Sigmoid colon (tissue), 6 donors: ENCODE measurements at regions not wholly inside any gene's neighbourhood (a gene's known extent, or its start where the extent isn't known, plus 50 kb on each side); places are given as distances from the start of the nearest gene placed in this dataset.

Experiments used
- DNase-seq: peaks from one replicate; pipeline ENCODE4 v3.0.0-alpha.2; 2019
- H3K27ac ChIP-seq, 4 donors: fragments of 200-600 bp; sonication (generic); one replicate each; pipeline ENCODE4 v1.5.1; 2016 to 2019; ENCODE audit warnings: mild to moderate bottlenecking in 1 of 4
- H3K27me3 ChIP-seq, 3 donors: fragments of 200-600 bp; sonication (generic); one replicate each; pipeline ENCODE4 v1.5.1; 2019; ENCODE audit warnings: mild to moderate bottlenecking in 1 of 3
- H3K36me3 ChIP-seq, 4 donors: fragments of 200-600 bp; sonication (generic); one replicate each; pipeline ENCODE4 v1.5.1; 2016 to 2019
- H3K4me1 ChIP-seq, 4 donors: fragments of 200-600 bp; sonication (generic); one replicate each; pipeline ENCODE4 v1.5.1; 2017 to 2019
- H3K4me3 ChIP-seq, 4 donors: fragments of 200-600 bp; sonication (generic); one replicate each; pipeline ENCODE4 v1.5.1; 2017 to 2019; ENCODE audit warnings: mild to moderate bottlenecking in 2 of 4, moderate library complexity in 1 of 4
- H3K9me3 ChIP-seq, 4 donors: fragments of 200-600 bp in 3 of 4; sonication (generic) in 3 of 4; one replicate each; pipeline versions ENCODE4 v1.5.1 to v1.6.1; 2013 to 2019
- EP300 ChIP-seq, 4 donors: sonication (generic); formaldehyde crosslinking; IDR thresholded peaks; one replicate each; pipeline ENCODE4 v1.6.1; 2017; ENCODE audit warnings: antibody characterized with exemption in 4 of 4
- POLR2A ChIP-seq, 2 donors: fragments of 450-650 bp; IDR thresholded peaks; one replicate each; pipeline ENCODE4 v1.6.1; 2016; ENCODE audit warnings: antibody characterized with exemption in 2 of 2, mild to moderate bottlenecking in 2 of 2, moderate library complexity in 2 of 2
- POLR2AphosphoS5 ChIP-seq, 4 donors: sonication (generic); formaldehyde crosslinking; IDR thresholded peaks; one replicate each; pipeline ENCODE4 v1.6.1; 2017; ENCODE audit warnings: antibody characterized with exemption in 4 of 4
- WGBS, 2 donors: extraction: QIAGEN DNeasy Blood & Tissue Kit; methylation state at CpG; one replicate each; pipeline ENCODE4 v1.1.7; 2013; 5-methylcytosine and 5-hydroxymethylcytosine counted together
- intact Hi-C: fragments of 100-400 bp; cut with DNase I; formaldehyde crosslinking; loops from one replicate; pipeline ENCODE4 v1.15.1; 2023
- TF ChIP-seq, protein P1 (sequence below), 4 experiments: fragments of 450-650 bp in 3 of 4; fragments of 200-600 bp in 1 of 4; IDR thresholded peaks; one replicate each; pipeline ENCODE4 v1.5.1; 2016 to 2019; ENCODE audit warnings: antibody characterized with exemption in 4 of 4, mild to moderate bottlenecking in 3 of 4, moderate library complexity in 2 of 4
- donor health status: healthy with polysubstance abuse.
- donor health status: healthy.

DNA sequence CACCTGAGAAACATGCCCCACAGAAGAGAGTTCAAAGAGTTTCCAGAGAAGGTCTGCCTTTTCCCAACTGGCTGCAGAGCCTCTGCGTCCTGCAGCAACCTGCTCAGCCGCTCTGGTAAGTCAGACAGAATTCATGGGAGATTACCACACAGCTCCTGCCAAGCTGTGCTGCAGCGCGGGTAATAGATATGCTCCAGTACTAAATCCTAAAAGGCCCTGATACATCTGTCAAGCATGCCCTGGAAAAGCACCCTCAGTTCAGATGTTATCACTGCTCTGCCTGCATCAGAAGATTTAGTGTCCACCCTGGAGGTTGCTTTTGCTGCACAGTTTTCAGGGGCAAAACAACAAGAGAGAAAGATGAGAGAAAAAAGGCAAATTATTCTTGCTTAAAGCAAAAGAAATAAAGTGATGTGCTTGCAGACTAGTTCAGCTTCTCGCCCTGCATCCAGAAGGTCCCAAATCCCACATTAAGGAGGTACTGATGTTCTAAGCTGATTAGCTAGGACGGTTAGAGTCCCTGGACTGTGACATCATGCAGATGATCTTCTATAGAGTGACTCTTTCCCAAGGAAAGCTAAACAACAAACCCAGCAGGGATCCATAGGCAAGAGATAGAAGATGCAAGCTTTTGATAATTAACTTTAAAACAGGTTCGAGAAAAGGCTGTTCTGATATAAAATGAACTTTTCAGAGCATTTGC lies 488.6 kb downstream of the BCL11A start:
- H3K36me3 ChIP-seq: no peaks in the 10 kb centered on the region
- H3K9me3 ChIP-seq: no peaks in the 10 kb centered on the region
- H3K27me3 ChIP-seq: no peaks in the 10 kb centered on the region
- no peak overlapping the region for H3K27ac ChIP-seq
- WGBS, 2 donors: 79 to 80% methylated on average over 7 of the region's 7 CpGs
- H3K4me1 ChIP-seq: no peaks in the 10 kb centered on the region
- no peak for DNase-seq
- intact Hi-C loops: no loop called here
- TF ChIP-seq POLR2AphosphoS5 (IDR thresholded peaks at IDR 0.05): no peak
- TF ChIP-seq, protein P1, sequence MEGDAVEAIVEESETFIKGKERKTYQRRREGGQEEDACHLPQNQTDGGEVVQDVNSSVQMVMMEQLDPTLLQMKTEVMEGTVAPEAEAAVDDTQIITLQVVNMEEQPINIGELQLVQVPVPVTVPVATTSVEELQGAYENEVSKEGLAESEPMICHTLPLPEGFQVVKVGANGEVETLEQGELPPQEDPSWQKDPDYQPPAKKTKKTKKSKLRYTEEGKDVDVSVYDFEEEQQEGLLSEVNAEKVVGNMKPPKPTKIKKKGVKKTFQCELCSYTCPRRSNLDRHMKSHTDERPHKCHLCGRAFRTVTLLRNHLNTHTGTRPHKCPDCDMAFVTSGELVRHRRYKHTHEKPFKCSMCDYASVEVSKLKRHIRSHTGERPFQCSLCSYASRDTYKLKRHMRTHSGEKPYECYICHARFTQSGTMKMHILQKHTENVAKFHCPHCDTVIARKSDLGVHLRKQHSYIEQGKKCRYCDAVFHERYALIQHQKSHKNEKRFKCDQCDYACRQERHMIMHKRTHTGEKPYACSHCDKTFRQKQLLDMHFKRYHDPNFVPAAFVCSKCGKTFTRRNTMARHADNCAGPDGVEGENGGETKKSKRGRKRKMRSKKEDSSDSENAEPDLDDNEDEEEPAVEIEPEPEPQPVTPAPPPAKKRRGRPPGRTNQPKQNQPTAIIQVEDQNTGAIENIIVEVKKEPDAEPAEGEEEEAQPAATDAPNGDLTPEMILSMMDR (IDR thresholded peaks at IDR 0.05): no peak
- TF ChIP-seq EP300 (IDR thresholded peaks at IDR 0.05): no peak
- no peak for TF ChIP-seq POLR2A (IDR thresholded peaks at IDR 0.05)
- no peak overlapping the region for H3K4me3 ChIP-seq

DNA sequence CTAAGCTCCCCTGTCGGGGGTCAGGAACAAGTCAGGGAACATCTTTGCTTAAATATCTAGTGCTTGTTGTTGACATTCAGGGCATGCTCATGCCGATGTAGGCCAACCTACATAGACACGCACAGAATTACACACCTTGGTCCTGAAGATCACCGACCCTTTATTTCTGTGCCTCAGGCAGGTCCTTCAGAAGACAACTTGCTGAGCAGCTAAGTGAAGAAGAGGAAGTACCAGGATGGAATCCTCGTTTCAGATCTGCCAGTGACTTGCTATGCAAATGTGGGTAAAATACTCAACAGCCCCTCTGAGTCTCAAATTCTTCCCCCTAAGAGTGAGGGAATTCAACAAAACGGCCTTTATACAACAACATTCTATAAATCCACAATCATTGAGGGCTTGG lies 494.7 kb downstream of the BCL11A start:
- TF ChIP-seq POLR2A (IDR thresholded peaks at IDR 0.05) (no peak), EP300 (IDR thresholded peaks at IDR 0.05) (no peak), POLR2AphosphoS5 (IDR thresholded peaks at IDR 0.05) (no peak)
- TF ChIP-seq, protein P1 (IDR thresholded peaks at IDR 0.05): no peak
- Histone ChIP-seq H3K9me3 (no peaks in the 10 kb centered on the region), H3K4me1 (peaks cover 0 to 3% (median 0%) of the 10 kb centered on the region in 4 donors), H3K27ac (no peak overlapping the region), H3K27me3 (no peaks in the 10 kb centered on the region), H3K36me3 (no peaks in the 10 kb centered on the region), H3K4me3 (no peak overlapping the region)
- 79 to 89% methylated on average over 6 of the region's 6 CpGs for WGBS, 2 donors
- no peak for DNase-seq
- intact Hi-C loops: no loop called here

DNA sequence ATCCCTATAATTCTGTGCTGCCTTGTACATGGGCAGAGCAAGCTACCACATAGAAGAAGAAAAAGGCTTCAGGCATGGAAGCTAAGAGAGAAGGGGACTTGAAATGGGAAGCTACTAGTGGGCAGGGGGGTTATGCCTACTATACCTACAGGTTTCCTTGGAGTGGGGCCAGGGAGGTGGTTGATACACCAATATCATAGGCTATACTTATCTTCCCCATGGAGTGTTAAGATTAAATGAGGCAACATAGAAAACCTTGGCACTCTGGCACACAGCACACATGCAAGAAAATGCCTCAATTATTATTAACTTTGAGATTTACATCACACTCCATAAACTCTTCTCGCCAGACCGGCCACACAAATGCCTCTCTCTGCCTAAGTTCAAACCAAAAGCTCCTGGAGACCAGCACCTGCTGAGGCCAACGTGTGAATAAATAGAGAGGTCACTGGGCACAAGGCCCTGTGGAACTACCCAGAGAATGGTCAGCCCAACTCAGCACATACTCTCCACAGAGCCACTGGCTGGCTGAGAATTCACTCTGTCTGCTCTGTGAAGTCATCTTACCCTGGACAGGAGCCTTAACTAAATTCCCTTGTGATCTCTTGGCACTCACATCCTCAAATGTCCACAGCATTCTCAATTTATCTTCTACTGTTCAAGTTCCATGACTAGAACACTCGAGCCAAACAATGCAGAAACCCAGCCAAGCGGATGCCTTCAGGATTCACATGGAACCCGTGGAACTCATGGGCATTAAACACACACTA lies 498.7 kb downstream of the BCL11A start:
- no peaks in the 10 kb centered on the region for H3K27me3 ChIP-seq
- peaks cover 0 to 3% (median 0%) of the 10 kb centered on the region in 4 donors for H3K4me1 ChIP-seq
- H3K27ac ChIP-seq: no peak overlapping the region
- H3K36me3 ChIP-seq: no peaks in the 10 kb centered on the region
- H3K9me3 ChIP-seq: no peaks in the 10 kb centered on the region
- TF ChIP-seq, protein P1 (IDR thresholded peaks at IDR 0.05): no peak
- no peak for TF ChIP-seq POLR2AphosphoS5 (IDR thresholded peaks at IDR 0.05)
- TF ChIP-seq EP300 (IDR thresholded peaks at IDR 0.05): no peak
- TF ChIP-seq POLR2A (IDR thresholded peaks at IDR 0.05): no peak
- no peak for DNase-seq
- H3K4me3 ChIP-seq: no peak overlapping the region
- intact Hi-C loops: no loop called here
- 68 to 71% methylated on average over 6 of the region's 6 CpGs for WGBS, 2 donors

DNA sequence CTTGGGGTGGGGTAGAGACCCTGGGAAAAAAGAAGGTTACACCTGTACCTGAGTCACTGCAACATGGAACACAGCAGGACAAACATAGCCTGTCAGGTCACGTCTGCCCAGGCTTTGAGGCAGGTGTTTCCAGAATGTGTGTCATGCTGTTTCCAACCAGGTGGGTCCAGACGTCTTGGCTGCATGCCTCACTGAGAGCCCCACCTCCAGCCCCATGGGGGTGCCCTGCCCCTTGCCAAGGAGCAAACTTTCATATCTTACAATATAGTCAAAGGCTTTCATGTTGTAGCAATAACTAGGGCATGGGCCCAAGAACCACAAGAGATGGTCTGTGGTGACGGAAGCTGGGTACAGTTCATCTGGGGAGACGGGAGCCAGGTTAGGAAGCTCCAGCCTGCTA lies 499.7 kb downstream of the BCL11A start:
- WGBS, 2 donors: 19 to 39% methylated on average over 4 of the region's 4 CpGs
- no peak for DNase-seq

More for the DNA sequence above, 499.7 kb downstream of the BCL11A start:
- intact Hi-C loops: no loop called here
- TF ChIP-seq EP300 (IDR thresholded peaks at IDR 0.05): no peak
- TF ChIP-seq, protein P1 (IDR thresholded peaks at IDR 0.05): no peak
- no peak for TF ChIP-seq POLR2AphosphoS5 (IDR thresholded peaks at IDR 0.05)
- TF ChIP-seq POLR2A (IDR thresholded peaks at IDR 0.05): no peak
- Histone ChIP-seq H3K27ac (no peak overlapping the region), H3K27me3 (no peaks in the 10 kb centered on the region), H3K4me3 (no peak overlapping the region), H3K9me3 (no peaks in the 10 kb centered on the region), H3K36me3 (no peaks in the 10 kb centered on the region), H3K4me1 (peaks cover 0 to 3% (median 0%) of the 10 kb centered on the region in 4 donors)
